ENCODE measurements at regions not wholly inside any gene's neighbourhood (a gene's known extent, or its start where the extent isn't known, plus 50 kb on each side); places are given as distances from the start of the nearest gene placed in this dataset.
"Not testable (repeated sequence)": the region's sequence is repeated elsewhere in the genome, so short reads cannot be mapped to it uniquely, and the experiment has no call there.

- DNase-seq, result no peak
Observed at GRCh38 chr2:61774351-61774750, 79.5 kb downstream of the FAM161A start.

- no peak for DNase-seq
Observed at GRCh38 chr2:61771904-61772845, 81.7 kb downstream of the FAM161A start.

GRCh38 chr2:61770746-61771145 lies 83.1 kb downstream of the FAM161A start:
- no peak for DNase-seq

GRCh38 chr2:61770298-61770697 lies 83.6 kb downstream of the FAM161A start:
- no peak for DNase-seq

- no peak for DNase-seq
Observed at GRCh38 chr2:61769093-61769675, 84.7 kb downstream of the FAM161A start.

- peak; percentile 98 for DNase-seq
Observed at GRCh38 chr2:61764035-61764800, 89.6 kb downstream of the FAM161A start.

GRCh38 chr2:61763605-61764034 lies 90.2 kb downstream of the FAM161A start:
- peak; percentile 86 for DNase-seq

GRCh38 chr2:61762292-61762691 lies 91.6 kb downstream of the FAM161A start:
- DNase-seq, result no peak

- no peak for DNase-seq
Observed at GRCh38 chr2:61759718-61760117, 94.1 kb downstream of the FAM161A start.

GRCh38 chr2:61759005-61759404 lies 94.9 kb downstream of the FAM161A start:
- no peak for DNase-seq

GRCh38 chr2:61758159-61758558 lies 95.7 kb downstream of the FAM161A start:
- no peak for DNase-seq

GRCh38 chr2:61753512-61753911 lies 100.3 kb downstream of the FAM161A start:
- no peak for DNase-seq

GRCh38 chr2:61750624-61751023 lies 103.2 kb downstream of the FAM161A start:
- DNase-seq, result peak; percentile 37

GRCh38 chr2:61742955-61743354 lies 110.9 kb downstream of the FAM161A start:
- DNase-seq, result no peak

GRCh38 chr2:61737841-61738240 lies 116.0 kb downstream of the FAM161A start:
- DNase-seq, result no peak

GRCh38 chr2:61736953-61737352 lies 116.9 kb downstream of the FAM161A start:
- no peak for DNase-seq

- no peak for DNase-seq
Observed at GRCh38 chr2:61733563-61733962, 120.3 kb downstream of the FAM161A start.

- no peak for DNase-seq
Observed at GRCh38 chr2:61732787-61733186, 121.1 kb downstream of the FAM161A start.

GRCh38 chr2:61727746-61728145 lies 126.1 kb downstream of the FAM161A start:
- DNase-seq, result no peak

GRCh38 chr2:61726456-61727209 lies 127.2 kb downstream of the FAM161A start:
- no peak for DNase-seq

- DNase-seq, result not testable (repeated sequence)
Observed at GRCh38 chr2:61723364-61723763, 130.5 kb downstream of the FAM161A start.

GRCh38 chr2:61722800-61723199 lies 131.1 kb downstream of the FAM161A start:
- DNase-seq, result no peak

- no peak for DNase-seq
Observed at GRCh38 chr2:61722318-61722717, 131.5 kb downstream of the FAM161A start.

Data from kidney glomerular epithelial cell (primary cell).